CD14-positive monocyte (primary cell): ENCODE measurements at regions not wholly inside any gene's neighbourhood (a gene's known extent, or its start where the extent isn't known, plus 50 kb on each side); places are given as distances from the start of the nearest gene placed in this dataset.
A peak's percentile ranks its signal among the peaks of the same experiment; 100 is the strongest.

Experiments
- DNase-seq, 3 donors: peaks; one replicate each; pipeline ENCODE4 v3.0.0-alpha.2; 2011 to 2022
- H2AFZ ChIP-seq: 2 replicates; pipeline ENCODE4 v1.6.0; 2012; ENCODE audit warnings: mild to moderate bottlenecking, low read depth, low read length, inconsistent platforms; ENCODE audit not compliant: insufficient read depth, poor library complexity, severe bottlenecking
- H3K27ac ChIP-seq, 2 donors: 1 replicate in 1 of 2; 2 replicates in 1 of 2; pipeline ENCODE4 v1.5.1; 2012 to 2013; ENCODE audit warnings: low read length in 2 of 2, control low read depth in 1 of 2, inconsistent platforms in 1 of 2, low read depth in 1 of 2, mild to moderate bottlenecking in 1 of 2
- H3K27me3 ChIP-seq, 2 donors: one replicate each; pipeline versions ENCODE4 v1.6.0 to v1.6.1; 2011 to 2013; ENCODE audit warnings: low read length in 2 of 2; ENCODE audit not compliant: control insufficient read depth in 2 of 2, insufficient read depth in 2 of 2
- H3K36me3 ChIP-seq, 2 donors: replicated peaks in 1 of 2; 1 replicate in 1 of 2; 2 replicates in 1 of 2; pipeline versions ENCODE4 v1.5.1 to v1.6.1; 2012 to 2013; ENCODE audit warnings: low read length in 2 of 2, control low read depth in 1 of 2, inconsistent platforms in 1 of 2, mild to moderate bottlenecking in 1 of 2; ENCODE audit not compliant: insufficient read depth in 2 of 2, control insufficient read depth in 1 of 2
- H3K4me1 ChIP-seq, 2 donors: 1 replicate in 1 of 2; 2 replicates in 1 of 2; pipeline versions ENCODE4 v1.5.1 to v1.6.1; 2012 to 2013; ENCODE audit warnings: low read length in 2 of 2, control low read depth in 1 of 2, inconsistent platforms in 1 of 2, mild to moderate bottlenecking in 1 of 2, moderate library complexity in 1 of 2; ENCODE audit not compliant: insufficient read depth in 2 of 2, control insufficient read depth in 1 of 2
- H3K4me2 ChIP-seq: replicated peaks from 2 replicates; pipeline ENCODE3; 2012; ENCODE audit warnings: low read length, moderate library complexity, mild to moderate bottlenecking; ENCODE audit not compliant: poor library complexity, severe bottlenecking; ENCODE audit errors: extremely low read depth
- H3K4me3 ChIP-seq, 3 experiments: fragments of 200-600 bp in 1 of 3; sonication (generic) in 1 of 3; replicated peaks in 1 of 3; 1 replicate in 2 of 3; 2 replicates in 1 of 3; pipeline ENCODE4 v1.5.1; 2011 to 2013; ENCODE audit warnings: low read length in 3 of 3, mild to moderate bottlenecking in 3 of 3, control low read depth in 2 of 3, low read depth in 2 of 3, inconsistent platforms in 1 of 3, moderate library complexity in 1 of 3
- H3K79me2 ChIP-seq: 2 replicates; pipeline ENCODE4 v1.6.0; 2012; ENCODE audit warnings: mild to moderate bottlenecking, control low read depth, inconsistent platforms, low read length, moderate library complexity; ENCODE audit not compliant: insufficient read depth
- H3K9ac ChIP-seq: 2 replicates; pipeline ENCODE4 v1.6.0; 2017; ENCODE audit warnings: low read length, mild to moderate bottlenecking; ENCODE audit not compliant: insufficient read depth, poor library complexity, severe bottlenecking
- H3K9me3 ChIP-seq, 2 donors: replicated peaks in 1 of 2; 1 replicate in 1 of 2; 2 replicates in 1 of 2; pipeline versions ENCODE4 v1.5.1 to v1.6.1; 2012 to 2013; ENCODE audit warnings: low read length in 2 of 2, control low read depth in 1 of 2; ENCODE audit not compliant: control insufficient read depth in 1 of 2, insufficient read depth in 1 of 2
- H4K20me1 ChIP-seq: 2 replicates; pipeline ENCODE4 v1.6.0; 2012; ENCODE audit warnings: mild to moderate bottlenecking, low read length, control low read depth, moderate library complexity; ENCODE audit not compliant: insufficient read depth
- H3K27ac Mint-ChIP-seq, 7 donors: one replicate each; pipeline ENCODE4 v1.8.0; 2020; ENCODE audit warnings: mild to moderate bottlenecking in 7 of 7, mixed read lengths in 7 of 7, moderate library complexity in 6 of 7, inconsistent platforms in 2 of 7
- H3K27me3 Mint-ChIP-seq, 3 donors: one replicate each; pipeline ENCODE4 v1.8.0; 2021 to 2022; ENCODE audit warnings: low read depth in 3 of 3, mild to moderate bottlenecking in 3 of 3, mixed read lengths in 3 of 3, moderate library complexity in 3 of 3, inconsistent platforms in 1 of 3
- H3K36me3 Mint-ChIP-seq, 2 donors: one replicate each; pipeline ENCODE4 v1.8.0; 2020; ENCODE audit warnings: mixed read lengths in 2 of 2, inconsistent platforms in 1 of 2, mild to moderate bottlenecking in 1 of 2
- H3K4me1 Mint-ChIP-seq: one replicate; pipeline ENCODE4 v1.8.0; 2020; ENCODE audit warnings: mild to moderate bottlenecking, mixed read lengths
- H3K4me3 Mint-ChIP-seq, 2 donors: one replicate each; pipeline ENCODE4 v1.8.0; 2020; ENCODE audit warnings: mild to moderate bottlenecking in 2 of 2, mixed read lengths in 2 of 2, moderate library complexity in 1 of 2
- H3K9me3 Mint-ChIP-seq, 7 donors: one replicate each; pipeline ENCODE4 v1.8.0; 2020 to 2022; ENCODE audit warnings: mixed read lengths in 7 of 7, mild to moderate bottlenecking in 6 of 7, moderate library complexity in 6 of 7, inconsistent platforms in 2 of 7
- CTCF ChIP-seq: fragments of 200-600 bp; IDR thresholded peaks from one replicate; pipeline ENCODE4 v1.8.0; 2022; ENCODE audit warnings: antibody characterized with exemption, mild to moderate bottlenecking
- WGBS: methylation state at CpG from one replicate; pipeline ENCODE4 v1.1.5; 2013; ENCODE audit warnings: missing lambda C conversion rate; ENCODE audit not compliant: insufficient coverage; 5-methylcytosine and 5-hydroxymethylcytosine counted together
- intact Hi-C, 2 donors: fragments of 100-400 bp; cut with micrococcal nuclease; formaldehyde crosslinking; loops; one replicate each; pipeline versions ENCODE4 v1.15.0 to v1.15.1; 2023

GRCh38 chrX:73944563-73944908, 92.0 kb upstream of the XIST start:
- Histone ChIP-seq H3K4me1 (peaks cover 12 to 20% of the 10 kb centered on the region in 2 donors), H3K9me3 (no peaks in the 10 kb centered on the region), H4K20me1 (peaks cover 4% of the 10 kb centered on the region), H2AFZ (peak overlapping the region; percentile 94), H3K79me2 (peaks cover 47% of the 10 kb centered on the region), H3K27ac (peak overlapping the region; percentile 93 to 98), H3K4me2 (peak overlapping the region; percentile 77), H3K4me3 (peak overlapping the region; percentile 84 to 98 (median 96)), H3K9ac (peak overlapping the region; percentile 91), H3K27me3 (no peaks in the 10 kb centered on the region), H3K36me3 (peaks cover 4 to 20% of the 10 kb centered on the region in 2 donors)
- DNase-seq, result peak in 1 of 3 donors; percentile 12
- peaks cover 14% of the 10 kb centered on the region for H3K4me1 Mint-ChIP-seq
- no CpG with 5 or more reads among the region's 8 CpGs for WGBS
- peak overlapping the region; percentile 92 to 97 (median 95) for H3K27ac Mint-ChIP-seq
- no peak for TF ChIP-seq CTCF
- peaks cover 3 to 27% of the 10 kb centered on the region in 2 donors for H3K36me3 Mint-ChIP-seq
- intact Hi-C loops, result loop anchor here in 1 of 2 donors (10.0 kb wide), 1 partner anchor 670 kb away; the partner anchor contains the start of gene RLIM
- peaks cover 0 to 2% (median 2%) of the 10 kb centered on the region in 3 donors for H3K27me3 Mint-ChIP-seq
- H3K9me3 Mint-ChIP-seq, result no peaks in the 10 kb centered on the region
- H3K4me3 Mint-ChIP-seq, result peak overlapping the region; percentile 82 to 97

- intact Hi-C loops, result loop anchor here in 1 of 2 donors (10.0 kb wide), 1 partner anchor 671 kb away; the partner anchor contains the start of gene RLIM
- peak overlapping the region; percentile 92 to 97 (median 95) for H3K27ac Mint-ChIP-seq
Measured at GRCh38 chrX:73943693-73944562, 91.4 kb upstream of the XIST start.

More at GRCh38 chrX:73943693-73944562, 91.4 kb upstream of the XIST start:
- Mint-ChIP-seq H3K36me3 (peaks cover 3 to 21% of the 10 kb centered on the region in 2 donors), H3K4me1 (peaks cover 14% of the 10 kb centered on the region), H3K27me3 (peaks cover 0 to 3% (median 2%) of the 10 kb centered on the region in 3 donors), H3K4me3 (peak overlapping the region; percentile 82 to 97), H3K9me3 (no peaks in the 10 kb centered on the region)
- Histone ChIP-seq H3K4me2 (peak overlapping the region; percentile 77), H3K9ac (peak overlapping the region; percentile 91), H4K20me1 (no peaks in the 10 kb centered on the region), H3K27ac (peak overlapping the region; percentile 93 to 98), H3K4me3 (peak overlapping the region; percentile 84 to 98 (median 96)), H3K4me1 (peaks cover 12 to 20% of the 10 kb centered on the region in 2 donors), H3K36me3 (peaks cover 0 to 14% of the 10 kb centered on the region in 2 donors), H3K9me3 (no peaks in the 10 kb centered on the region), H2AFZ (peak overlapping the region; percentile 94), H3K79me2 (peaks cover 41% of the 10 kb centered on the region), H3K27me3 (no peaks in the 10 kb centered on the region)
- no peak for TF ChIP-seq CTCF
- DNase-seq, result peak; percentile 80 to 89 (median 81)
- WGBS, result 0% methylated on average over 12 of the region's 39 CpGs
